ENCODE measurements at regions not wholly inside any gene's neighbourhood (a gene's known extent, or its start where the extent isn't known, plus 50 kb on each side); places are given as distances from the start of the nearest gene placed in this dataset.
A peak's percentile ranks its signal among the peaks of the same experiment; 100 is the strongest.

DNA sequence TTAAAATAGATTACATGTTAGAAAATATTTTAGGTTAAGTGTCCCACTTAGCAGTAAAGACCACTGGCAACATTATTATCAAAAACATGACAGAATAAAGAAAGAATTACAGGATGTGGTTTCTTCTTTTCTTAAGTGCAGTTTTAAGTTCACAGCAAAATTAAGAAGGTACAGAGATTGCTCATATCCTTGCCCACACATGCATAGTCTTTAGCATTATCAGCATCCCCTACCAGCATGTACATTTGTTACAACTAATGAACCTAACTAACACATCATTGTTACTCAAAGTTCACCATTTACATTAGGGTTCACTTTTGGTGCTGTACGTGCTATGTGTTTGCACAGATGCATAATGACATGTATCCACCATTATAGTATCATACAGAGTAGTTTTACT lies 837.7 kb upstream of the CDH9 start:
- H3K4me3 ChIP-seq (replicated peaks in 1 of 4; ENCODE audit: control extremely low read depth in 1 of 4, insufficient read depth in 1 of 4, low read depth in 3 of 4, low read length in 4 of 4) = no peak overlapping the region
- DNase-seq (ENCODE audit: low read depth in 2 of 2) = peak in 1 of 2 donors; percentile 43
- H3K27ac ChIP-seq (ENCODE audit: insufficient read depth, low read length) = no peak overlapping the region
- no peak overlapping the region for H3K4me2 ChIP-seq (ENCODE audit: extremely low read depth, insufficient read depth, low read length)
- no peaks in the 10 kb centered on the region for H4K20me1 ChIP-seq (ENCODE audit: control insufficient read depth, extremely low read depth, insufficient read depth, low read length)
- no peak overlapping the region for H2AFZ ChIP-seq (ENCODE audit: low read length)
- H3K9ac ChIP-seq (ENCODE audit: insufficient read depth, low read length) = no peak overlapping the region
- no peaks in the 10 kb centered on the region for H3K4me1 ChIP-seq (ENCODE audit: control insufficient read depth, extremely low read depth, insufficient read depth, low read length)
- no peaks in the 10 kb centered on the region for H3K36me3 ChIP-seq (ENCODE audit: control insufficient read depth, insufficient read depth, low read length)
- H3K9me3 ChIP-seq (ENCODE audit: control insufficient read depth, insufficient read depth, low read depth, low read length) = no peaks in the 10 kb centered on the region
- H3K27me3 ChIP-seq (ENCODE audit: control insufficient read depth, insufficient read depth, low read length) = no peaks in the 10 kb centered on the region
- no peaks in the 10 kb centered on the region for H3K79me2 ChIP-seq (ENCODE audit: control insufficient read depth, insufficient read depth, low read length)
- TF ChIP-seq EZH2 (IDR thresholded peaks at IDR 0.05; ENCODE audit: low read length, missing control alignments) = no peak
- TF ChIP-seq CTCF (conservative IDR thresholded peaks at IDR 0.05 in 1 of 2, IDR thresholded peaks at IDR 0.05 in 1 of 2; ENCODE audit: low read depth in 1 of 2, low read length in 2 of 2) = no peak

GRCh38 chr5:27875148-27875547 lies 836.8 kb upstream of the CDH9 start:
- Histone ChIP-seq H3K4me3 (replicated peaks in 1 of 4; ENCODE audit: control extremely low read depth in 1 of 4, insufficient read depth in 1 of 4, low read depth in 3 of 4, low read length in 4 of 4) (no peak overlapping the region), H4K20me1 (ENCODE audit: control insufficient read depth, extremely low read depth, insufficient read depth, low read length) (no peaks in the 10 kb centered on the region), H3K36me3 (ENCODE audit: control insufficient read depth, insufficient read depth, low read length) (no peaks in the 10 kb centered on the region), H3K4me1 (ENCODE audit: control insufficient read depth, extremely low read depth, insufficient read depth, low read length) (no peaks in the 10 kb centered on the region), H3K79me2 (ENCODE audit: control insufficient read depth, insufficient read depth, low read length) (no peaks in the 10 kb centered on the region), H3K27ac (ENCODE audit: insufficient read depth, low read length) (no peak overlapping the region), H3K4me2 (ENCODE audit: extremely low read depth, insufficient read depth, low read length) (no peak overlapping the region), H3K27me3 (ENCODE audit: control insufficient read depth, insufficient read depth, low read length) (no peaks in the 10 kb centered on the region), H2AFZ (ENCODE audit: low read length) (no peak overlapping the region), H3K9me3 (ENCODE audit: control insufficient read depth, insufficient read depth, low read depth, low read length) (no peaks in the 10 kb centered on the region), H3K9ac (ENCODE audit: insufficient read depth, low read length) (no peak overlapping the region)
- no peak for TF ChIP-seq EZH2 (IDR thresholded peaks at IDR 0.05; ENCODE audit: low read length, missing control alignments)
- TF ChIP-seq CTCF (conservative IDR thresholded peaks at IDR 0.05 in 1 of 2, IDR thresholded peaks at IDR 0.05 in 1 of 2; ENCODE audit: low read depth in 1 of 2, low read length in 2 of 2) = no peak
- no peak for DNase-seq (ENCODE audit: low read depth in 2 of 2)

DNA sequence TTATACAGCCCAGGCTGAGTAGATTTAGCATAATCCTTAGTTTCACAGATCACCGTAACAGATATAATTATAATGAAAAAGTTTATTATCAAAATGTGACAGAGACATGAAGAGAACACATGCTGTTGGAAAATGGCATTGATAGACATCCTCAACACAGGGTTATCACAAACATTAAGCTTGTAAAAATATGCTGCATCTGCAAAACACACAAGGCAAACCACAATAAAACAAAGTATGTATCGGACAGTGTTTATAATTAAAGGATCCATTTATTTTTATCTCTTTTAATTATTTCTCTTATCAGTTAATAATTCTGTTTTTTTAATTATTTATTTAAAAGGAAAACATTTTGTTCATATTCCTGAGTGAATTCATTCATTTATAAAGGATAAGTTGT lies 829.9 kb upstream of the CDH9 start:
- Histone ChIP-seq H2AFZ (ENCODE audit: low read length) (no peak overlapping the region), H3K4me2 (ENCODE audit: extremely low read depth, insufficient read depth, low read length) (no peak overlapping the region), H4K20me1 (ENCODE audit: control insufficient read depth, extremely low read depth, insufficient read depth, low read length) (no peaks in the 10 kb centered on the region), H3K4me1 (ENCODE audit: control insufficient read depth, extremely low read depth, insufficient read depth, low read length) (no peaks in the 10 kb centered on the region), H3K79me2 (ENCODE audit: control insufficient read depth, insufficient read depth, low read length) (no peaks in the 10 kb centered on the region), H3K9ac (ENCODE audit: insufficient read depth, low read length) (no peak overlapping the region), H3K27me3 (ENCODE audit: control insufficient read depth, insufficient read depth, low read length) (no peaks in the 10 kb centered on the region), H3K36me3 (ENCODE audit: control insufficient read depth, insufficient read depth, low read length) (no peaks in the 10 kb centered on the region), H3K9me3 (ENCODE audit: control insufficient read depth, insufficient read depth, low read depth, low read length) (no peaks in the 10 kb centered on the region), H3K27ac (ENCODE audit: insufficient read depth, low read length) (no peak overlapping the region), H3K4me3 (replicated peaks in 1 of 4; ENCODE audit: control extremely low read depth in 1 of 4, insufficient read depth in 1 of 4, low read depth in 3 of 4, low read length in 4 of 4) (no peak overlapping the region)
- DNase-seq (ENCODE audit: low read depth in 2 of 2) = no peak
- TF ChIP-seq CTCF (conservative IDR thresholded peaks at IDR 0.05 in 1 of 2, IDR thresholded peaks at IDR 0.05 in 1 of 2; ENCODE audit: low read depth in 1 of 2, low read length in 2 of 2) (no peak), EZH2 (IDR thresholded peaks at IDR 0.05; ENCODE audit: low read length, missing control alignments) (no peak)

Data from fibroblast of lung (primary cell).